ENCODE measurements at regions not wholly inside any gene's neighbourhood (a gene's known extent, or its start where the extent isn't known, plus 50 kb on each side); places are given as distances from the start of the nearest gene placed in this dataset.

GRCh38 chr4:11323771-11324170 is 104.9 kb downstream of the HS3ST1 start:
- no peaks in the 10 kb centered on the region for H3K9me3 ChIP-seq (ENCODE audit: control insufficient read depth, insufficient read depth, low read depth, low read length)
- CTCF ChIA-PET, result no interaction called here
- no peaks in the 10 kb centered on the region for H3K4me1 ChIP-seq (ENCODE audit: control insufficient read depth, insufficient read depth, low read length)
- H3K36me3 ChIP-seq (ENCODE audit: control insufficient read depth in 2 of 2, insufficient read depth in 1 of 2, low read length in 2 of 2), result no peaks in the 10 kb centered on the region
- H3K4me3 ChIP-seq (ENCODE audit: low read depth, low read length), result no peak overlapping the region
- H3K27ac ChIP-seq (ENCODE audit: extremely low read depth, low read depth, low read length), result no peak overlapping the region
- POLR2A ChIA-PET, result no interaction called here
- TF ChIP-seq ZNF585B (tag by site-specific recombination; IDR thresholded peaks at IDR 0.05), result peak; percentile 71
- TF ChIP-seq ZNF792 (tag by site-specific recombination; IDR thresholded peaks at IDR 0.05), result no peak
- TF ChIP-seq PRDM4 (tag by site-specific recombination; IDR thresholded peaks at IDR 0.05), result no peak

GRCh38 chr4:11313157-11313943 is 115.3 kb downstream of the HS3ST1 start:
- no peak overlapping the region for H3K4me3 ChIP-seq (ENCODE audit: low read depth, low read length)
- POLR2A ChIA-PET, result no interaction called here
- no peaks in the 10 kb centered on the region for H3K9me3 ChIP-seq (ENCODE audit: control insufficient read depth, insufficient read depth, low read depth, low read length)
- H3K36me3 ChIP-seq (ENCODE audit: control insufficient read depth in 2 of 2, insufficient read depth in 1 of 2, low read length in 2 of 2), result no peaks in the 10 kb centered on the region
- no peak overlapping the region for H3K27ac ChIP-seq (ENCODE audit: extremely low read depth, low read depth, low read length)
- H3K4me1 ChIP-seq (ENCODE audit: control insufficient read depth, insufficient read depth, low read length), result no peaks in the 10 kb centered on the region
- CTCF ChIA-PET, result interaction anchor here (0.6 kb wide), 1 partner anchor 598 kb away, joined by 3 read pairs; no protein-coding TSS in a partner anchor
- no peak for TF ChIP-seq ZNF76 (tag by site-specific recombination; IDR thresholded peaks at IDR 0.05; ENCODE audit: borderline replicate concordance, low read depth)
- TF ChIP-seq ATF2 (tag by site-specific recombination; IDR thresholded peaks at IDR 0.05; ENCODE audit: low read depth), result peak; percentile 58; the same call in 1 of the 2 replicates

GRCh38 chr4:11312389-11312788 is 116.3 kb downstream of the HS3ST1 start:
- CTCF ChIA-PET, result no interaction called here
- no peak overlapping the region for H3K4me3 ChIP-seq (ENCODE audit: low read depth, low read length)
- no peaks in the 10 kb centered on the region for H3K36me3 ChIP-seq (ENCODE audit: control insufficient read depth in 2 of 2, insufficient read depth in 1 of 2, low read length in 2 of 2)
- H3K27ac ChIP-seq (ENCODE audit: extremely low read depth, low read depth, low read length), result no peak overlapping the region
- H3K9me3 ChIP-seq (ENCODE audit: control insufficient read depth, insufficient read depth, low read depth, low read length), result no peaks in the 10 kb centered on the region
- no peaks in the 10 kb centered on the region for H3K4me1 ChIP-seq (ENCODE audit: control insufficient read depth, insufficient read depth, low read length)
- POLR2A ChIA-PET, result no interaction called here
- TF ChIP-seq ZNF645 (tag by site-specific recombination; IDR thresholded peaks at IDR 0.05) (no peak), ZSCAN5A (tag by site-specific recombination; IDR thresholded peaks at IDR 0.05) (no peak), ZNF214 (tag by site-specific recombination; IDR thresholded peaks at IDR 0.05; ENCODE audit: borderline replicate concordance) (no peak), ZBTB6 (tag by site-specific recombination; IDR thresholded peaks at IDR 0.05) (no peak), ZNF362 (tag by site-specific recombination; IDR thresholded peaks at IDR 0.05) (no peak), ZNF335 (tag by site-specific recombination; conservative IDR thresholded peaks at IDR 0.05) (no peak), SCRT2 (tag by site-specific recombination; IDR thresholded peaks at IDR 0.05) (no peak), ZNF223 (tag by site-specific recombination; IDR thresholded peaks at IDR 0.05) (no peak), OVOL3 (tag by site-specific recombination; IDR thresholded peaks at IDR 0.05) (no peak), ZNF660 (tag by site-specific recombination; IDR thresholded peaks at IDR 0.05) (no peak), ZNF580 (tag by site-specific recombination; IDR thresholded peaks at IDR 0.05) (no peak), ZFP37 (tag by site-specific recombination; IDR thresholded peaks at IDR 0.05) (no peak), ZNF302 (tag by site-specific recombination; IDR thresholded peaks at IDR 0.05; ENCODE audit: low read depth) (no peak), ZNF513 (tag by site-specific recombination; IDR thresholded peaks at IDR 0.05) (no peak)
